ENCODE measurements at regions not wholly inside any gene's neighbourhood (a gene's known extent, or its start where the extent isn't known, plus 50 kb on each side); places are given as distances from the start of the nearest gene placed in this dataset.

DNA sequence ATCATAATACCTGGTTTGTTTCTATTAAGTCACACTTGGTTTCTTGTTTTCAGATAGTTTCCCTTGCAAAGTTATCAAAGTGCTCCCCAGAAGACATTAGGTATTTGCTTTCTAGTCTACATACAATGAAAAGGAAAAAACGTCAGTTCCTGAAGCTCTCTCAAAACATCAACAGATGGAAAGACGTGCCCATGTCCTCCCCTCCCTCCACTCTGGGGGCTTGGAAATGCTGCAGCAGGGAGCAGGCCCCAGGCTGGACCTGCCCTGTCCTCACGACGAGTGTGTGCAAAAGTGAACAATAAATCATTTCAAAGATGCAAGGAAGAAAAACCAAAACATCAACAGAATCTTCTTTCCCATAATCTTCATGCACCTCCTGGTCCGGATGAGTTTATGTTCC lies 118.5 kb downstream of the USP22 start:
- BruUV-seq (replicated peaks) = no TSS peak
- Histone ChIP-seq H3K79me2 (ENCODE audit: control insufficient read depth, insufficient read depth, low read length) (no peaks in the 10 kb centered on the region), H3K4me3 (replicated peaks in 1 of 3; ENCODE audit: insufficient read depth in 1 of 3, low read depth in 1 of 3, low read length in 3 of 3) (no peak overlapping the region), H3K27ac (ENCODE audit: insufficient read depth, low read depth, low read length) (no peak overlapping the region), H3K4me2 (ENCODE audit: insufficient read depth, low read length) (no peak overlapping the region), H3K9me3 (replicated peaks; ENCODE audit: control insufficient read depth, insufficient read depth, low read length) (no peaks in the 10 kb centered on the region), H3K9ac (replicated peaks; ENCODE audit: extremely low read depth, insufficient read depth, low read length) (no peak overlapping the region), H2AFZ (ENCODE audit: low read depth, low read length) (peak overlapping the region; percentile 46), H4K20me1 (replicated peaks; ENCODE audit: control insufficient read depth, extremely low read depth, insufficient read depth, low read length) (no peaks in the 10 kb centered on the region), H3K9me1 (replicated peaks; ENCODE audit: control insufficient read depth, extremely low read depth, insufficient read depth, low read length) (no peaks in the 10 kb centered on the region), H3K4me1 (ENCODE audit: control insufficient read depth, extremely low read depth, insufficient read depth, low read length) (no peaks in the 10 kb centered on the region), H3K27me3 (ENCODE audit: control insufficient read depth in 2 of 2, insufficient read depth in 2 of 2, low read length in 2 of 2) (no peaks in the 10 kb centered on the region), H3K36me3 (ENCODE audit: control insufficient read depth in 2 of 2, extremely low read depth in 1 of 2, insufficient read depth in 2 of 2, low read length in 2 of 2) (no peaks in the 10 kb centered on the region)
- intact Hi-C loops (cut with micrococcal nuclease) (no loop called here), dilution Hi-C loops (cut with MboI; ENCODE audit: extremely low pct_ligation_motif_present, low sequenced_read_pairs) (no loop called here)
- TF ChIP-seq, protein P1, sequence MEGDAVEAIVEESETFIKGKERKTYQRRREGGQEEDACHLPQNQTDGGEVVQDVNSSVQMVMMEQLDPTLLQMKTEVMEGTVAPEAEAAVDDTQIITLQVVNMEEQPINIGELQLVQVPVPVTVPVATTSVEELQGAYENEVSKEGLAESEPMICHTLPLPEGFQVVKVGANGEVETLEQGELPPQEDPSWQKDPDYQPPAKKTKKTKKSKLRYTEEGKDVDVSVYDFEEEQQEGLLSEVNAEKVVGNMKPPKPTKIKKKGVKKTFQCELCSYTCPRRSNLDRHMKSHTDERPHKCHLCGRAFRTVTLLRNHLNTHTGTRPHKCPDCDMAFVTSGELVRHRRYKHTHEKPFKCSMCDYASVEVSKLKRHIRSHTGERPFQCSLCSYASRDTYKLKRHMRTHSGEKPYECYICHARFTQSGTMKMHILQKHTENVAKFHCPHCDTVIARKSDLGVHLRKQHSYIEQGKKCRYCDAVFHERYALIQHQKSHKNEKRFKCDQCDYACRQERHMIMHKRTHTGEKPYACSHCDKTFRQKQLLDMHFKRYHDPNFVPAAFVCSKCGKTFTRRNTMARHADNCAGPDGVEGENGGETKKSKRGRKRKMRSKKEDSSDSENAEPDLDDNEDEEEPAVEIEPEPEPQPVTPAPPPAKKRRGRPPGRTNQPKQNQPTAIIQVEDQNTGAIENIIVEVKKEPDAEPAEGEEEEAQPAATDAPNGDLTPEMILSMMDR (IDR thresholded peaks at IDR 0.05; ENCODE audit: extremely low read depth in 1 of 2, insufficient read depth in 1 of 2, low read depth in 1 of 2, low read length in 2 of 2) = no peak
- TF ChIP-seq POLR2A (IDR thresholded peaks at IDR 0.05; ENCODE audit: low read depth, low read length) (no peak), FOS (IDR thresholded peaks at IDR 0.05; ENCODE audit: borderline replicate concordance, insufficient read depth, low read length) (no peak), GATA2 (IDR thresholded peaks at IDR 0.05; ENCODE audit: insufficient read depth, insufficient read length, low read depth, low read length) (no peak), EZH2 (IDR thresholded peaks at IDR 0.05; ENCODE audit: borderline replicate concordance, low read depth, low read length, severe bottlenecking) (no peak)
- TF ChIP-seq, protein P2, sequence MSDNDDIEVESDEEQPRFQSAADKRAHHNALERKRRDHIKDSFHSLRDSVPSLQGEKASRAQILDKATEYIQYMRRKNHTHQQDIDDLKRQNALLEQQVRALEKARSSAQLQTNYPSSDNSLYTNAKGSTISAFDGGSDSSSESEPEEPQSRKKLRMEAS (IDR thresholded peaks at IDR 0.05; ENCODE audit: insufficient read depth, insufficient read length) = no peak
- peak; percentile 35 for FAIRE-seq
- ChIA-PET POLR2A (no interaction called here), CTCF (interaction anchor here (0.6 to 1.3 kb wide), 2 partner anchors 34 to 69 kb away, joined by 3 to 4 read pairs; no protein-coding TSS in a partner anchor)
- DNase-seq (ENCODE audit: low read depth, low spot score) = peak; percentile 70

DNA sequence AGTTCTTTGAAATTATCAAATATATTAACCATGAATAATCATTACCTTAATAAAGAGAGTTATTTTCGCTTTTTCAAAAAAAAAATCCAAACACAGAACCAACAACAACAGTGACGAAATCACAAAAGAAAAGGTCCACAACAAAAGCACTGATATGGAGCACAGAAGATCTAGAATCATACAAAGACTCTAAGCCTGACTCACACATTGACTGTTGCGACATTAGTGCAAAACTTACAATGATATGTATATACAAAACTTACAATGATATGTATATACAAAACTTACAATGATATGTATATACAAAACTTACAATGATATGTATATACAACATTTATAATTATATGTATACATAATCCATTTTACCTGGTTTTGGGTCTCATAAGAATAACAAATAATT lies 117.7 kb downstream of the USP22 start:
- H3K9me1 ChIP-seq (replicated peaks; ENCODE audit: control insufficient read depth, extremely low read depth, insufficient read depth, low read length) = no peaks in the 10 kb centered on the region
- no peaks in the 10 kb centered on the region for H3K79me2 ChIP-seq (ENCODE audit: control insufficient read depth, insufficient read depth, low read length)
- no peaks in the 10 kb centered on the region for H3K36me3 ChIP-seq (ENCODE audit: control insufficient read depth in 2 of 2, extremely low read depth in 1 of 2, insufficient read depth in 2 of 2, low read length in 2 of 2)
- no peak overlapping the region for H2AFZ ChIP-seq (ENCODE audit: low read depth, low read length)
- no TSS peak for BruUV-seq (replicated peaks)
- no peak overlapping the region for H3K9ac ChIP-seq (replicated peaks; ENCODE audit: extremely low read depth, insufficient read depth, low read length)
- no peaks in the 10 kb centered on the region for H3K27me3 ChIP-seq (ENCODE audit: control insufficient read depth in 2 of 2, insufficient read depth in 2 of 2, low read length in 2 of 2)
- no peaks in the 10 kb centered on the region for H3K4me1 ChIP-seq (ENCODE audit: control insufficient read depth, extremely low read depth, insufficient read depth, low read length)
- ChIA-PET POLR2A (no interaction called here), CTCF (no interaction called here)
- no peaks in the 10 kb centered on the region for H3K9me3 ChIP-seq (replicated peaks; ENCODE audit: control insufficient read depth, insufficient read depth, low read length)
- no peak overlapping the region for H3K4me3 ChIP-seq (replicated peaks in 1 of 3; ENCODE audit: insufficient read depth in 1 of 3, low read depth in 1 of 3, low read length in 3 of 3)
- dilution Hi-C loops (cut with MboI; ENCODE audit: extremely low pct_ligation_motif_present, low sequenced_read_pairs) = no loop called here
- DNase-seq (ENCODE audit: low read depth, low spot score) (no peak), FAIRE-seq (no peak)
- no peak overlapping the region for H3K27ac ChIP-seq (ENCODE audit: insufficient read depth, low read depth, low read length)
- intact Hi-C loops (cut with micrococcal nuclease) = no loop called here
- no peak overlapping the region for H3K4me2 ChIP-seq (ENCODE audit: insufficient read depth, low read length)
- TF ChIP-seq JUN (IDR thresholded peaks at IDR 0.05; ENCODE audit: borderline replicate concordance, insufficient read depth, insufficient read length, low read depth) (no peak), POLR2AphosphoS5 (IDR thresholded peaks at IDR 0.05; ENCODE audit: insufficient read depth, low read depth, low read length) (no peak), POLR2A (IDR thresholded peaks at IDR 0.05; ENCODE audit: low read depth, low read length) (no peak), GATA2 (IDR thresholded peaks at IDR 0.05; ENCODE audit: insufficient read depth, insufficient read length, low read depth, low read length) (no peak), EZH2 (IDR thresholded peaks at IDR 0.05; ENCODE audit: borderline replicate concordance, low read depth, low read length, severe bottlenecking) (no peak), FOS (IDR thresholded peaks at IDR 0.05; ENCODE audit: borderline replicate concordance, insufficient read depth, low read length) (no peak), MYC (IDR thresholded peaks at IDR 0.05; ENCODE audit: low read depth, low read length) (no peak)
- TF ChIP-seq, protein P2 (IDR thresholded peaks at IDR 0.05; ENCODE audit: insufficient read depth, insufficient read length) = no peak
- TF ChIP-seq, protein P1 (IDR thresholded peaks at IDR 0.05; ENCODE audit: extremely low read depth in 1 of 2, insufficient read depth in 1 of 2, low read depth in 1 of 2, low read length in 2 of 2) = no peak
- H4K20me1 ChIP-seq (replicated peaks; ENCODE audit: control insufficient read depth, extremely low read depth, insufficient read depth, low read length) = no peaks in the 10 kb centered on the region

All from endothelial cell of umbilical vein (primary cell).